LNCaP clone FGC (cell line): ENCODE measurements at regions not wholly inside any gene's neighbourhood (a gene's known extent, or its start where the extent isn't known, plus 50 kb on each side); places are given as distances from the start of the nearest gene placed in this dataset.

Experiments used
- DNase-seq: peaks from one replicate; pipeline ENCODE4 v3.0.0-alpha.2; 2011; ENCODE audit warnings: low read depth
- H3K4me3 ChIP-seq: 2 replicates; pipeline ENCODE4 v1.5.1; 2011; ENCODE audit warnings: mild to moderate bottlenecking, low read depth, low read length, control low read depth
- TF ChIP-seq, protein P1 (sequence below): IDR thresholded peaks from 2 replicates; pipeline ENCODE4 v1.5.1; 2012; ENCODE audit warnings: mild to moderate bottlenecking; ENCODE audit not compliant: control insufficient read depth, insufficient read depth; ENCODE audit errors: extremely low read depth

DNA sequence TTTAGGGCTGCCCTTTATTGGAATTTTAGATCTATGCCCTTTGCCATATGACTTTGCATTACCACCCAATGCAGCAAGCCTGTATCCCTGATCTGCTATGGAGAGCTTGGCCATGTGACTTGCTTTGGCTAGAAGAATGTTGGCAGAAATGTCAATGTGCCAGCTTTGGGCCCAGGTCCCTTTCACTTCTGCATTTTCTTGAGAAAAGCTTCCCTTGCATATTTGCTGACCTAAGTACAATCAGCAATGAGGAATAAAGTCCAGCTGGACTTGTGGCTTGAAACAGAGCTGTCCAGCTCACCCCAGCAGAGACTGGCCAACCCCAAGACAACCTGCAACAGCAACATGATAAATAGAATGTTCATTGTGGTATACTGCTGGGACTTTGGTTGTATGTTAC lies 135.9 kb downstream of the PAH start:
- no peak for DNase-seq
- TF ChIP-seq, protein P1, sequence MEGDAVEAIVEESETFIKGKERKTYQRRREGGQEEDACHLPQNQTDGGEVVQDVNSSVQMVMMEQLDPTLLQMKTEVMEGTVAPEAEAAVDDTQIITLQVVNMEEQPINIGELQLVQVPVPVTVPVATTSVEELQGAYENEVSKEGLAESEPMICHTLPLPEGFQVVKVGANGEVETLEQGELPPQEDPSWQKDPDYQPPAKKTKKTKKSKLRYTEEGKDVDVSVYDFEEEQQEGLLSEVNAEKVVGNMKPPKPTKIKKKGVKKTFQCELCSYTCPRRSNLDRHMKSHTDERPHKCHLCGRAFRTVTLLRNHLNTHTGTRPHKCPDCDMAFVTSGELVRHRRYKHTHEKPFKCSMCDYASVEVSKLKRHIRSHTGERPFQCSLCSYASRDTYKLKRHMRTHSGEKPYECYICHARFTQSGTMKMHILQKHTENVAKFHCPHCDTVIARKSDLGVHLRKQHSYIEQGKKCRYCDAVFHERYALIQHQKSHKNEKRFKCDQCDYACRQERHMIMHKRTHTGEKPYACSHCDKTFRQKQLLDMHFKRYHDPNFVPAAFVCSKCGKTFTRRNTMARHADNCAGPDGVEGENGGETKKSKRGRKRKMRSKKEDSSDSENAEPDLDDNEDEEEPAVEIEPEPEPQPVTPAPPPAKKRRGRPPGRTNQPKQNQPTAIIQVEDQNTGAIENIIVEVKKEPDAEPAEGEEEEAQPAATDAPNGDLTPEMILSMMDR = no peak
- H3K4me3 ChIP-seq = no peak overlapping the region

DNA sequence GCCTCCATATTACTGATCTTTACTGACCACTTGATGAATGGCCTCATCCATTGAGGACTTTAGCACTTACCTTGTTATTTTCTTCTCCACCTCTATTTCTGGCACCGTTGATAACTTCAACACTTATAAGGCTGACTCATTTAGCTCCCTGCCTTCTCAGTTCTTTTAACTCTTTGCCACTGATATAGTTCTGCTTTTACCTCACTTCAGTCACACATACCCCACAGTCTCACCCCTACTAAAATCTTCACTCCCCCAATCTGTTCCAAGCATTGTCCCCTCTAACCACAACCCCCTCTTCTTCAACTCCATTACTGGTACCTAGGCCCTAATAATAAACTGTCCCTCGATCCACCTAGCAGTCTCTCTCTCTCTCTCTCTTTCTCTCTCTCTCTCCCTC lies 141.0 kb downstream of the PAH start:
- no peak for DNase-seq
- TF ChIP-seq, protein P1 = no peak
- no peak overlapping the region for H3K4me3 ChIP-seq

DNA sequence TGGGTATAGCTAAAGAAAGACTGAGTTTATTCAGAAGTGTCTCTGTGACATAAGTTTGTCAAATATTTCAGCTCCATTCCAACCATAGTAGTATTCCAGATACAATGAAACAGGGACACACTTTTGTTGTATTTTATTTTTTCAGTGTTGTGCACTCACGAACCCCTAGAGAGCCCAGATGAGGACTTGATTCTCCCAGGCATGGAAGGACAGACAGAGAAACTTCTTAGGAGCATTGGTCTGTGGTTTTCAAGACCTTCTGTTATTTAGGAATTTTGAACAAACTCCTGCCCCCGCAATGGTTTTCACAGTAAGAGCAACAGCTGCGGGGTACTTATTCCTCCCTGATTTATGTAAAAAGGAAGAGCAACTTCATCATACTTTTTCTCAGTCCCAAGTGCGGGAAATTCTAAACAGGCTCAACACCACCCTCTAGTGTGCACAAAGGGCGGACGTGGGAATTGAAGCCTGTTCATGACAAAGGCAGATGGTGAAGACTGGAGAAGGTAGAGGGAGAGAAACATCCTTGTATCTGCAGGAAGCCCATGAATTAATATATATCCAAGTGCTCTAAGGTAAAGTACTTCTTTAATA lies 147.6 kb downstream of the PAH start:
- no peak for DNase-seq
- no peak overlapping the region for H3K4me3 ChIP-seq
- TF ChIP-seq, protein P1 = peak; percentile 96

DNA sequence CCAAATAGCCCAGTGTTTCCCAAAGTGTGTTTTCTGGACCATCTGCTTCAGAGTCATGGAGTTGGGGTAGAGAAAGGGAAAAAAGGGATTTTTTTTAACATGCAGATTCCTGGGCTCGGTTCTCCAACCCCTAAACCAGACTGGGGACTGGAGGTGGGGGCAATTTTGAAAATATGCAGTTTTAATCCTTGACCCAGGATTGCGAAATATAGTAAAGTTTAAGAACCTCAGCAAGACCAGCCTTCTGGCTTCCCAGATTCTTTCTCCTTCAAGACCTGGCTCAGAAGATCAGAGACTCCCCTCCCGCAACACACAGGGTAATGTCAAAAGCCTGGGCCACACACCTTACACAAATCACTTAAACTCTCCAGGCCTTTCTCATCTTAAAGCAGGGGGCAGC lies 150.1 kb downstream of the PAH start:
- no peak for DNase-seq
- TF ChIP-seq, protein P1 = no peak
- no peak overlapping the region for H3K4me3 ChIP-seq

DNA sequence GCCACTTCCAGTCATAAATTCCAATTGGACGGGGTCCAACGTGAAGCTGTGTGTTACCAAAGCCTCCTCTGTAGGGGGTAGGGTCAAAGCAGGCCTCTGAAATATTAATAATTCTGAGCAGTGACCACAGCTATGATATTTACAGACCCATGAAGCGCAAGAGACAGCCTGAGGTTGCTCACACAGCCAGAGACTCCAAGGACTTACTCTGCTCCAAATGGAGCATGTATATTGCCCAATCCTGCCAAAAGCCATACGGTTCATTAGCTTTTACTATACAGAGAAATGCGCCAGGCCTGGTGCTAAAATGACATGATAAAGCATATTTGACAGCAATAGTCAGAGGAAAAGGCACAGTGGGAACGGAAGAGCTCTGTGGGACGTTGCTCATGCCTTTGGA lies 151.3 kb downstream of the PAH start:
- no peak for DNase-seq
- TF ChIP-seq, protein P1 = no peak
- no peak overlapping the region for H3K4me3 ChIP-seq

DNA sequence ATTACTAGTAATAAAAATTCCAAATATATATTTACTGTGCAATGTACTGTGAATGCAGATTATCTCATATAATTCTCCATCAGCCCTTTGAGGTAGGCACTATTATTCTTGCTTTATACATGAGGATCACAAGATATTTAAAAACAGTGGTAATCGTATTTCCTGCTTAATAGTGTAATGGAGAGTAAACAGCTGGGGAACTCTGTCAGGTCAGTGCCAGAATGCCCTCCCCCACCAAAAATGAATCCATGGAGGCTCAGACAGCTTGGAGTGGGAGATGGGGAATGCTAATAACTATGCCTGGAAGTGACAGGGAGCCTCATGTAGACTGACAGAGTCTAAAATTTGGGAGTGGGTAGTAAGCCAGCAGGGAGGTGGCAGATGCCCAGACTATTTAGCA lies 153.6 kb downstream of the PAH start:
- no peak for DNase-seq
- TF ChIP-seq, protein P1 = no peak
- no peak overlapping the region for H3K4me3 ChIP-seq

DNA sequence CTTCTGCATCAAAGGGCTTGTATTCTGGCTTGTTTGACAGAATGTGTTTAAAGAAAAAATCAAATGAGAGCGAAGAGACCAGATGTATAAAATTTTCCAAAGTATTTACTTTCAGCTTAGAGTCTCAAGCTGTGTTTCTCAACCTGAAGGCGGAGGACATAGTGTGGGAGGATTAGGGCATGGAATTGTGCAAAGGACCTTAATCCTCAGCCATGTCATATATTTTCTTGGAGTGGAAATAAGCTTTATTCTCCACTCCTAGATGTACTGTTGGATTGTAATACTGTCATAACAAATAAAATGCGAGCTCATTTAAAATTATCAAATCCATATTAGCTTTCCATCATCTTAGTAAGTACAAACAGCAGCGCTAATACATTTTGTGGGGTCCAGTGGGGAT lies 154.0 kb downstream of the PAH start:
- H3K4me3 ChIP-seq = no peak overlapping the region
- TF ChIP-seq, protein P1 = no peak
- no peak for DNase-seq
